H7 (cell line): ENCODE measurements at regions not wholly inside any gene's neighbourhood (a gene's known extent, or its start where the extent isn't known, plus 50 kb on each side); places are given as distances from the start of the nearest gene placed in this dataset.
"Not testable (repeated sequence)": the region's sequence is repeated elsewhere in the genome, so short reads cannot be mapped to it uniquely, and the experiment has no call there.

Experiments used
- DNase-seq: peaks from one replicate; pipeline ENCODE4 v3.0.0; 2012
- H3K27me3 ChIP-seq: 2 replicates; pipeline ENCODE4 v1.6.0; 2011; ENCODE audit warnings: mild to moderate bottlenecking, low read length; ENCODE audit not compliant: control insufficient read depth, insufficient read depth
- H3K36me3 ChIP-seq: replicated peaks from 2 replicates; pipeline ENCODE4 v1.5.1; 2011; ENCODE audit warnings: low read length; ENCODE audit not compliant: control insufficient read depth, insufficient read depth
- H3K4me3 ChIP-seq: 2 replicates; pipeline ENCODE4 v1.5.1; 2011; ENCODE audit warnings: low read depth, mild to moderate bottlenecking, control low read depth, low read length, moderate library complexity; ENCODE audit not compliant: insufficient read depth

GRCh38 chr4:100889401-100889800 is 371.6 kb upstream of the EMCN start:
- H3K27me3 ChIP-seq = no peaks in the 10 kb centered on the region
- H3K4me3 ChIP-seq = no peak overlapping the region
- DNase-seq = no peak
- no peaks in the 10 kb centered on the region for H3K36me3 ChIP-seq

- H3K27me3 ChIP-seq = no peaks in the 10 kb centered on the region
- H3K4me3 ChIP-seq = no peak overlapping the region
- DNase-seq = no peak
- H3K36me3 ChIP-seq = no peaks in the 10 kb centered on the region
Measured at GRCh38 chr4:100882661-100883060, 364.8 kb upstream of the EMCN start.

GRCh38 chr4:100881283-100881682 is 363.5 kb upstream of the EMCN start:
- no peaks in the 10 kb centered on the region for H3K27me3 ChIP-seq
- H3K36me3 ChIP-seq = no peaks in the 10 kb centered on the region
- DNase-seq = no peak
- no peak overlapping the region for H3K4me3 ChIP-seq

GRCh38 chr4:100880011-100880410 is 362.2 kb upstream of the EMCN start:
- Histone ChIP-seq H3K4me3 (no peak overlapping the region), H3K36me3 (no peaks in the 10 kb centered on the region), H3K27me3 (no peaks in the 10 kb centered on the region)
- DNase-seq = no peak

- Histone ChIP-seq H3K36me3 (no peaks in the 10 kb centered on the region), H3K4me3 (no peak overlapping the region), H3K27me3 (no peaks in the 10 kb centered on the region)
- DNase-seq = no peak
Measured at GRCh38 chr4:100879471-100879870, 361.6 kb upstream of the EMCN start.

- Histone ChIP-seq H3K27me3 (no peaks in the 10 kb centered on the region), H3K36me3 (no peaks in the 10 kb centered on the region), H3K4me3 (no peak overlapping the region)
- no peak for DNase-seq
Measured at GRCh38 chr4:100876546-100876945, 358.7 kb upstream of the EMCN start.

- Histone ChIP-seq H3K27me3 (no peaks in the 10 kb centered on the region), H3K4me3 (no peak overlapping the region), H3K36me3 (no peaks in the 10 kb centered on the region)
- no peak for DNase-seq
Measured at GRCh38 chr4:100875296-100876068, 357.7 kb upstream of the EMCN start.

- H3K36me3 ChIP-seq = no peaks in the 10 kb centered on the region
- no peaks in the 10 kb centered on the region for H3K27me3 ChIP-seq
- H3K4me3 ChIP-seq = no peak overlapping the region
- DNase-seq = no peak
Measured at GRCh38 chr4:100872811-100873210, 355.0 kb upstream of the EMCN start.

- Histone ChIP-seq H3K27me3 (no peaks in the 10 kb centered on the region), H3K36me3 (no peaks in the 10 kb centered on the region), H3K4me3 (no peak overlapping the region)
- DNase-seq = no peak
Measured at GRCh38 chr4:100870940-100871772, 353.3 kb upstream of the EMCN start.

- Histone ChIP-seq H3K36me3 (no peaks in the 10 kb centered on the region), H3K4me3 (no peak overlapping the region), H3K27me3 (no peaks in the 10 kb centered on the region)
- no peak for DNase-seq
Measured at GRCh38 chr4:100869276-100869675, 351.5 kb upstream of the EMCN start.

- not testable (repeated sequence) for H3K27me3 ChIP-seq, H3K36me3 ChIP-seq, DNase-seq, H3K4me3 ChIP-seq
Measured at GRCh38 chr4:100868281-100868680, 350.5 kb upstream of the EMCN start.

GRCh38 chr4:100852326-100852725 is 334.5 kb upstream of the EMCN start:
- Histone ChIP-seq H3K27me3 (no peaks in the 10 kb centered on the region), H3K36me3 (no peaks in the 10 kb centered on the region), H3K4me3 (no peak overlapping the region)
- no peak for DNase-seq

- no peaks in the 10 kb centered on the region for H3K36me3 ChIP-seq
- H3K4me3 ChIP-seq = no peak overlapping the region
- H3K27me3 ChIP-seq = no peaks in the 10 kb centered on the region
- no peak for DNase-seq
Measured at GRCh38 chr4:100849319-100849718, 331.5 kb upstream of the EMCN start.

- Histone ChIP-seq H3K27me3 (no peaks in the 10 kb centered on the region), H3K4me3 (no peak overlapping the region), H3K36me3 (no peaks in the 10 kb centered on the region)
- no peak for DNase-seq
Measured at GRCh38 chr4:100848841-100849240, 331.0 kb upstream of the EMCN start.

GRCh38 chr4:100843910-100844309 is 326.1 kb upstream of the EMCN start:
- Histone ChIP-seq H3K27me3 (no peaks in the 10 kb centered on the region), H3K4me3 (no peak overlapping the region), H3K36me3 (no peaks in the 10 kb centered on the region)
- no peak for DNase-seq
